Neural cell (in vitro differentiated cells): ENCODE measurements at regions not wholly inside any gene's neighbourhood (a gene's known extent, or its start where the extent isn't known, plus 50 kb on each side); places are given as distances from the start of the nearest gene placed in this dataset.

Source experiments
- H2AFZ ChIP-seq: fragments of 200-600, 300-800 bp; sonication (generic), shearing (Covaris generic); 2 replicates; pipeline ENCODE4 v1.6.0; 2014; ENCODE audit warnings: low read depth, mild to moderate bottlenecking, antibody characterized with exemption, low read length, moderate library complexity
- H3F3A ChIP-seq: fragments of 200-600 bp; shearing (Covaris generic); 2 replicates; pipeline ENCODE4 v1.6.1; 2016; ENCODE audit warnings: mild to moderate bottlenecking, moderate library complexity, mixed read lengths, antibody characterized with exemption, low read length; ENCODE audit not compliant: insufficient read depth, poor library complexity, severe bottlenecking
- H3K27ac ChIP-seq: fragments of 200-600, 300-800 bp; sonication (generic), shearing (Covaris generic); 2 replicates; pipeline ENCODE4 v1.5.1; 2014; ENCODE audit warnings: mild to moderate bottlenecking, low read length, moderate library complexity
- H3K27me3 ChIP-seq: fragments of 300-800, 200-600 bp; sonication (generic), shearing (Covaris generic); 2 replicates; pipeline ENCODE4 v1.6.0; 2014; ENCODE audit warnings: mild to moderate bottlenecking, low read depth, low read length, moderate library complexity; ENCODE audit not compliant: insufficient read depth
- H3K36me3 ChIP-seq: fragments of 300-800, 200-600 bp; sonication (generic), shearing (Covaris generic); 2 replicates; pipeline ENCODE4 v1.5.1; 2014; ENCODE audit warnings: mild to moderate bottlenecking, antibody characterized with exemption, low read length, moderate library complexity; ENCODE audit not compliant: insufficient read depth
- H3K4me2 ChIP-seq: fragments of 300-800, 200-600 bp; sonication (generic), shearing (Covaris generic); 2 replicates; pipeline ENCODE4 v1.6.0; 2014; ENCODE audit warnings: mild to moderate bottlenecking, low read length
- H3K4me3 ChIP-seq: fragments of 300-800, 200-600 bp; sonication (generic), shearing (Covaris generic); 2 replicates; pipeline ENCODE4 v1.5.1; 2014; ENCODE audit warnings: mild to moderate bottlenecking, low read length, moderate library complexity
- H3K79me2 ChIP-seq: fragments of 200-600 bp; shearing (Covaris generic); replicated peaks from 2 replicates; pipeline ENCODE4 v1.6.0; 2014; ENCODE audit warnings: mild to moderate bottlenecking, low read length, moderate library complexity; ENCODE audit not compliant: insufficient read depth
- H3K9ac ChIP-seq: fragments of 300-800, 200-600 bp; sonication (generic), shearing (Covaris generic); 2 replicates; pipeline ENCODE4 v1.6.1; 2016; ENCODE audit warnings: mild to moderate bottlenecking, low read length, mixed read lengths
- H3K9me2 ChIP-seq: fragments of 200-600 bp; shearing (Covaris generic); 2 replicates; pipeline ENCODE4 v1.6.1; 2016; ENCODE audit warnings: mild to moderate bottlenecking, low read length, mixed read lengths; ENCODE audit not compliant: insufficient read depth
- H3K9me3 ChIP-seq: fragments of 200-600, 300-800 bp; sonication (generic), shearing (Covaris generic); 2 replicates; pipeline ENCODE4 v1.6.1; 2016; ENCODE audit warnings: mild to moderate bottlenecking, mixed run types, low read length, moderate library complexity, mixed read lengths
- H4K20me1 ChIP-seq: fragments of 200-600 bp; shearing (Covaris generic); 2 replicates; pipeline ENCODE4 v1.6.1; 2016; ENCODE audit warnings: mild to moderate bottlenecking, mixed run types; ENCODE audit not compliant: insufficient read depth
- CTCF ChIP-seq: fragments of 450-650 bp; IDR thresholded peaks from 2 replicates; pipeline ENCODE4 v1.5.1; 2014; ENCODE audit warnings: antibody characterized with exemption, mild to moderate bottlenecking, moderate library complexity; ENCODE audit not compliant: poor library complexity, severe bottlenecking
- EP300 ChIP-seq: fragments of 450-650 bp; conservative IDR thresholded peaks from 2 replicates; pipeline ENCODE4 v1.6.1; 2014; ENCODE audit warnings: antibody characterized with exemption, mild to moderate bottlenecking, moderate library complexity; ENCODE audit not compliant: poor library complexity, severe bottlenecking
- EZH2 ChIP-seq: fragments of 200-600, 300-800 bp; shearing (Covaris generic), sonication (generic); IDR thresholded peaks from 2 replicates; pipeline ENCODE4 v1.6.1; 2014; ENCODE audit warnings: antibody characterized with exemption, low read length, borderline replicate concordance, mild to moderate bottlenecking; ENCODE audit not compliant: insufficient read depth, poor library complexity, severe bottlenecking
- MXI1 ChIP-seq: fragments of 450-650 bp; conservative IDR thresholded peaks from 2 replicates; pipeline ENCODE4 v1.6.1; 2014; ENCODE audit warnings: antibody characterized with exemption, mild to moderate bottlenecking; ENCODE audit not compliant: poor library complexity, severe bottlenecking
- POLR2AphosphoS5 ChIP-seq: IDR thresholded peaks from 2 replicates; pipeline ENCODE4 v1.6.1; 2012
- RAD21 ChIP-seq: fragments of 450-650 bp; conservative IDR thresholded peaks from 2 replicates; pipeline ENCODE4 v1.6.1; 2014; ENCODE audit warnings: antibody characterized with exemption, mild to moderate bottlenecking, moderate library complexity
- REST ChIP-seq: IDR thresholded peaks from 2 replicates; pipeline ENCODE4 v1.6.1; 2012; ENCODE audit warnings: borderline replicate concordance
- SMC3 ChIP-seq: fragments of 450-650 bp; conservative IDR thresholded peaks from 2 replicates; pipeline ENCODE4 v1.6.1; 2014; ENCODE audit warnings: antibody characterized with exemption, mild to moderate bottlenecking, moderate library complexity; ENCODE audit not compliant: poor library complexity
- TAF1 ChIP-seq: IDR thresholded peaks from 2 replicates; pipeline ENCODE4 v1.6.1; 2012; ENCODE audit warnings: low read depth

- Histone ChIP-seq H4K20me1 (no peaks in the 10 kb centered on the region), H3K9ac (no peak overlapping the region), H3K27ac (no peak overlapping the region), H3K79me2 (no peaks in the 10 kb centered on the region), H2AFZ (no peak overlapping the region), H3K27me3 (no peaks in the 10 kb centered on the region), H3K4me2 (no peak overlapping the region), H3F3A (no peaks in the 10 kb centered on the region), H3K4me3 (no peak overlapping the region), H3K9me2 (no peaks in the 10 kb centered on the region), H3K9me3 (no peaks in the 10 kb centered on the region), H3K36me3 (no peaks in the 10 kb centered on the region)
- TF ChIP-seq POLR2AphosphoS5, result no peak
- TF ChIP-seq RAD21, result no peak
- no peak for TF ChIP-seq EP300
- TF ChIP-seq SMC3, result no peak
- TF ChIP-seq EZH2, result no peak
- TF ChIP-seq CTCF, result no peak
- TF ChIP-seq REST, result no peak
- no peak for TF ChIP-seq TAF1
- no peak for TF ChIP-seq MXI1
Measured at GRCh38 chr2:5491523-5491922, 200.7 kb upstream of the SOX11 start.

- H3K4me3 ChIP-seq, result no peak overlapping the region
- no peaks in the 10 kb centered on the region for H3K79me2 ChIP-seq
- H3K9me3 ChIP-seq, result no peaks in the 10 kb centered on the region
- H4K20me1 ChIP-seq, result no peaks in the 10 kb centered on the region
- TF ChIP-seq EP300, result no peak
- TF ChIP-seq RAD21, result no peak
- no peak for TF ChIP-seq POLR2AphosphoS5
- TF ChIP-seq REST, result no peak
- TF ChIP-seq EZH2, result no peak
- TF ChIP-seq SMC3, result no peak
- TF ChIP-seq CTCF, result no peak
- TF ChIP-seq TAF1, result no peak
- no peak for TF ChIP-seq MXI1
- no peaks in the 10 kb centered on the region for H3F3A ChIP-seq
- no peak overlapping the region for H2AFZ ChIP-seq
- no peaks in the 10 kb centered on the region for H3K36me3 ChIP-seq
- H3K4me2 ChIP-seq, result no peak overlapping the region
- no peak overlapping the region for H3K9ac ChIP-seq
- no peak overlapping the region for H3K27ac ChIP-seq
- no peaks in the 10 kb centered on the region for H3K27me3 ChIP-seq
- H3K9me2 ChIP-seq, result no peaks in the 10 kb centered on the region
Measured at GRCh38 chr2:5493256-5493655, 198.9 kb upstream of the SOX11 start.
